HG02610 (cell line): ENCODE measurements at regions not wholly inside any gene's neighbourhood (a gene's known extent, or its start where the extent isn't known, plus 50 kb on each side); places are given as distances from the start of the nearest gene placed in this dataset.
"Not testable (repeated sequence)": the region's sequence is repeated elsewhere in the genome, so short reads cannot be mapped to it uniquely, and the experiment has no call there.

Source experiments
- ATAC-seq: cut with Tn5 transposase; IDR thresholded peaks from one replicate; pipeline ENCODE4 v1.9.1; 2021; ENCODE audit warnings: mild to moderate bottlenecking, moderate library complexity; ENCODE audit not compliant: unreplicated experiment

DNA sequence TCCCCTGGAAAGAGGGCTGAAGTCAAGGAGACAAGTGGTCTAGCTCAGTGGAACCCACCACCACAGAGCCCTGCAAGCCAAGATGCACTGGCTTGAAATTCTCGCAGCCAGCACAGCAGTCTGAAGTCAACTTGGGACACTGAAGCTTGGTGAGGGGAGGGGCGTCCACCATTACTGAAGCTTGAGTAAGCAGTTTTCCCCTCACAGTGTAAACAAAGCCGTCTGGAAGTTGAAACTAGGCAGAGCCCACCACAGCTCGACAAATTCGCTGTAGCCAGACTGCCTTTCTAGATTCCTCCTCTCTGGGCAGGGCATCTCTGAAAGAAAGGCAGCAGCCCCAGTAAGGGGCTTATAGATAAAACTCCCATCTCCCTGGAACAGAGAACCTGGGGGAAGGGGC is 87.3 kb upstream of the KITLG start:
- ATAC-seq: not testable (repeated sequence)

DNA sequence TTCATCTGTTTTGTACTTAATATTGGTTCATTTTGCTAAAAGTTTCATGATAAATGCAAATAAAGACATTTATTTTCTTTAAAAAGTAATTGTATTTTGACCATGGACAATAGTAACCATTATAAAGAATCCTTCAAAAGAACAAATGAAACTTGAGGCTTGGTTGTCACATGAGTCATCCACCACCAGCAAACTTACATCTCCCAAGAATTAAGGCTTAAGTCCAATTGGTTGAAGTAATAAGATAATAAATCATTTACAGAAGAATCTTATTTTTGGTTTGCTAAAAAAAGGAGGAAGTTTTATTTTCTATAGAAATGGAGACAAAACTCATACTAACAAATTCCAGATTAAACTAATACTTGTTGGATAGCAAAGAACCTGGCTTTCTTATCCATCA is 84.8 kb upstream of the KITLG start:
- ATAC-seq: no peak

DNA sequence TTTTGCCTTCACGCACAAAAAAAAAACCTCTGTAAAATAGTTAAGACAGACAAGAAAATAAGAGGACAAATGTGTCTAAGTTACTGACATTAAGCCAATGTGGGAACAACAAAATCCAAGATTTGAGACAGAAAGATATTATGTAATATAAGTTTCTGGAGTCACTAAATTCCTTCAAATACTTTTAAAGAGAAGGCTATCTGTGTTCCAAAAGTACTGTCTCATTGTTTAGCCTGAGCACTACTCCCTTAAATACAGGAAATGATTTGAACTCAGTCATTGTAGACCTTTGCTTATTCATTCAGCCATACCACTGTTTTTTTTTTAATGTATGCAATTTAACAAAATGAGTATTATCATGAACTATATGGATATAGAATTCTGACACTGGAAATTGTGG is 82.7 kb upstream of the KITLG start:
- ATAC-seq: no peak

DNA sequence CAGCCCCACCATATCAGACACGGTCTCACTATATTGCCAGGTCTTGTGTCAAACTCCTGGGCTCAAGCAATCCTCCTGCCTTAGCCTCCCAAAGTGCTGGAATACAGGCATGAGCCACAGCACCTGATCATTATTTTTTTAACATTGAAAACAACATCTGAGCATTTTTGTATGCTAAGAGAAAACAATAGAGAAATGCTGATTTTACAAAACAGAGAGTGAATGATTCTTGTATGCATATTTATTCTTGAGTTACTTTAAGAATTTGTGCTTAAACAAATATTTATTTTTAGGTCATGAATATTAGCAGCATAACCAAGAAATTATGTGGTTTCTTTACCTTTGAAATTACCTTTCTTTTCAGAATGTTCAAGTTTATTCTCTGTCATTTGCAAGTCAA is 81.8 kb upstream of the KITLG start:
- no peak for ATAC-seq

DNA sequence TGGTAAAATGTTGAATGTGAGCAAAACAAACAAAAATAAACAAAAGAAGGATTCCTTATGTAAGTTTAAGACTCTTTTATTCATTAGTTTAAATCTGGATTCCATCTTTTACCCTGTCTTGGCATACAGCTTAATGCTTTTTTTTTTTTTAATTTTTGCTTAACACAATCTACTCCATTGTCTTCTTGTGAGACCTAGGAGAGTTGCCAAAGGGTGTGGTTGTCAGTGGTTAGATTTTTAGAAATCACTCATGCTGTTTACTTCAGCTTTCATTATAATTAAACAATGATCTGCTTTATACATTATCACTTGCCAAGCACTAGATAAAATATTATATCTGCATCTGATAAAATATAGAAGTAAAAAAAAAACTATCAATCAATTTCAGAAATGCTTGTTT is 77.7 kb upstream of the KITLG start:
- ATAC-seq: no peak

DNA sequence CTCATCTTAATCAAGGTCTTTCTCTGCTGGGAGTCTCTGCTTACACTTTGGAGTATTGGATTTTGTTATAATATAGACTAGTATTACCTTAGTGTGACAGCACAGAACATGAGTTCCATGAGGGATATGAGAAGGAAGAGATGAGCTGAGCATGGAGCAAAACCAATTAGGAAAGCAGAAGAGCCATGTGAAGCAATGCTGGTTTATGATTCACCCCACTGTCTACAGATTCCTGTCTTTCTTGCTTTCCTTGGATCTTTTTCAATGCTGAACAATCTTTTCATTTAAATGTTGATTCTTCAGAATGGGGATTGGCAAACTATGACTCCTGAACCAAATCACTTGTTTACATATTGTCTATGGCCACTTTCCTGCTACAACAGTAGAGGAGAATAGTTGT is 70.4 kb upstream of the KITLG start:
- ATAC-seq: no peak

DNA sequence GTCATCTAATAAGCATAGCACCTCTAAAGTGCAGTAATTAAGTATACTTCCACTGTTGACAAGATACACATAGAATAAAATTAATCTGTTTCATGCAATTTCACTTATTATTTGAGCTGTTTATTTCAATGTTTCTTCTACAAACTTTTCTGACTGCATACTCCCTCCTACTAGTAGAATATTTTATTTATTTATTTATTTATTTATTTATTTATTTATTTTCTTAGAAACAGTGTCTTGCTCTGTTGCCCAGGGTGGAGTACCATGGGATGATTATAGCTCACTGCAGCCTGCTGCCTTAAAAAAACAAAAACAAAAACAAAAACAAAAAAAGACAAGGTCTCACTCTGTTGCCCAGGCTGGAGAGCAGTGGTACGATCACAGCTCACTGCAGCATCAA is 68.4 kb upstream of the KITLG start:
- no peak for ATAC-seq

DNA sequence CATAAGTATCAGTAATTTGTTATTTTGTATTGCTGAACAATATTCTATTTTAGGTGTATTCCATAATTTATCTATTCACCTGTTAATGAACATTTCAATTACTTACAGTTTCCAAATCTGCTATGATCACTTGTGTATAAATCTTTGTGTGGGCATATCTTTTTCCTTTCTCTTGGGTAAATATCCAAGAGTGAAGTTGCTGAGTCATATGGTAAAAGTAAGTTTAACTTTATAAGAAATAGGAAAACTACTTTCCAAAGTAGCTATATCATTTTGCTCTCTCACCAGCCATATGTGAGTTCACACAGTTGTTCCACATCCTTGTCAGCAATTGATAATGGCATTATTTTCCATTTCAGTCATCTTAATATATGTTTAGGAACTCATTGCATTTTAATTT is 66.6 kb upstream of the KITLG start:
- ATAC-seq: no peak

DNA sequence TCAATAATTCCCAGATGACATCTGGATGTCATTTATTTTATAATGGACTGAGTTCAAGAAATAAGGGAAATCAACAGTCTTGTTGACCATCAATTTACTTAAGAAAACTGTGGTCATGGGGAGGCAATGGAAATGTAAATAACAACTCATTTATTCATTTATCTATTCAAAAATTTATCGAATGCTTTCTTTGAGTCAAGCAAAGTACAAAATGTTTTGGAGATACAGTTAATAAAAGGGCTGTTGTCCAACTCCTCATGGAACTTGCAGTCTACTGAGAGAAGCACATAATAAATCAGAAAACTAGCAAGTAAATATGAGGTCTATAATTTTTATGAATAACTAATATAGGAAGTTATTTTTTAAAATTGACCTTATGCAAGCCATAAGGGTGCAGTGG is 65.5 kb upstream of the KITLG start:
- no peak for ATAC-seq

DNA sequence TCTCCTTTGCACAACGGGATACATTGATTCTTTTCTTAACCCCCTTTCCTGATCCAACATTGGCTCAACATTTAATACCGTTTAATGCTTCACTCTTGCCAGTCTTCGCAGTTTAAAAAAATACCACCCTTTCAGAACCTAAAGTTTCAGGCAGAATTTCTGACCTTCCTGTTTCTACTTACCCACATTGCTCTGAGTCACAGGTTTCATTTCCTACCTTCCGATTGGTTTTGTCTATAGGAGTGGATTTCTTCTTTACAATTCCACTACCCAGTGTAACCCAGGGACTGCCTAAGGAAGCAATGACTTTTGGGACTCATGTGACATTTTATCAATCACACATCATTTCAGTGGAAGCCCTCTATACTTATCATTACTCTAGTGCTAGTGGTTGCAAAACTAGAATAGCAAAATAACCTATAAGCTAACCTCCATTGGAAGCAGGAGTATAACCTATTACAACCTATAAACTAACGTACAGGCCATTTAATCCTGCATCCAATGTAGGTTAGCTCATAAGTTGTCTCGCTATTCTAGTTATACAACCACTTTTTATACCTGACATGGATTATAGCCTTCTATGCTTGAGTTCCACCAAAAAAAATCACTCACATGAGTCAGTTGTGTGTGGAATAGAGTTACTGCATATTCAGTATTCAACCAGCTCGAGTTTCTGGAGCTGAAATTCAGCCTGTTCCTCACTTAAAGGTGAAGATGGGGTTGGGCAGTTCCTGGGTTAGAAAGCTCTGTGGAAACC is 64.9 kb upstream of the KITLG start:
- ATAC-seq: no peak

DNA sequence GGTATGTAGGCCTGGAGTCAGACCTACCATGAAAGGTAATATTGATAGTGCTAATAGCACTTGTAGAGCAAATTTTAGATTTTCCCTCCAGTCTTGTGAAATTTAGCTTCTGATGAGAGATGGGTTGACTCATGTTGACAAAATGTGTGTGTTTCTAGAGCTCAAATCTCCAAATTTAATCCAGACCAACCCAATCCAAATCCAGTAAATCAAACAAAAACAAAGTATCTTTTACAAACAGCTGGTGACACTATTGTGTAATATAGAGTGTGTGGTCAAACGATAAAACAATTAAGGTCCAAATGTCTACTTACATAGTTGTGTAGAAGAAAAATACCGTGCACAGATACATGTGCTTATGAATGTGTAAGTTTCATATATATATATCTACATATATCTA is 63.4 kb upstream of the KITLG start:
- ATAC-seq: no peak

DNA sequence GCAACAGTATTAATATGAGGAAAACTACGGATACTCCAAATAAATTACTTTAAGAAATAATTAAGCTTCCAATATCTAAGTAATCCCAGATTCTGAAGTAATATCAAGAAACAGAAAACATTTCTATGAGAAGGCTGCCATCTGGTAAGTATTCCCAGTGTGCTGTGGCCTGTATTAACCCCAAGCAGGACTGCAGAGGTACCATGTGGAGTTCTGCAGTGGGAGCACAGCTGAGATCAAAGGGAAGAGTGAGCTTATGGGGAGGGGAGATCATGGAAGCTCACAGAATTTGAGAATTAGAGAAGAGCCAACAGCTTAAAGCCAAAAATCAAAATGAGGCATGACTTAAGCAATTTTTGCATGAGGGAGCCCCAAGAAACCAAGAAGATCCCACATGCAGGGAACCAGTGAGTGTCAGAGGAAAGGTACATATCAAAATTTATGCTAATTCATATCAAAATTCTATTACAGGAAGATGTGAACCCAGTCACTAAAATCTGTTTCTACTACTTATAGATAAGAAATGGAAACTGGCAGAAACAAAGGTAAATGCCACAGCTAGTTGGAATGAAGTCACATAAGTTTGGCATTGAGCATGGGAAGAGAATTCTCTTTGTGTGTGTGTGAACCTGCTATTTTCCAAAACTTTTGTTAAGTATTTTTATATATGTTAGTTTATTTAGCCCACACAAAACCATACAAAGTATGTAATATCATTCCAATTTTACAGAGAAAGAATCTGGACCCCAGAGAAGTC is 62.6 kb upstream of the KITLG start:
- ATAC-seq: no peak

DNA sequence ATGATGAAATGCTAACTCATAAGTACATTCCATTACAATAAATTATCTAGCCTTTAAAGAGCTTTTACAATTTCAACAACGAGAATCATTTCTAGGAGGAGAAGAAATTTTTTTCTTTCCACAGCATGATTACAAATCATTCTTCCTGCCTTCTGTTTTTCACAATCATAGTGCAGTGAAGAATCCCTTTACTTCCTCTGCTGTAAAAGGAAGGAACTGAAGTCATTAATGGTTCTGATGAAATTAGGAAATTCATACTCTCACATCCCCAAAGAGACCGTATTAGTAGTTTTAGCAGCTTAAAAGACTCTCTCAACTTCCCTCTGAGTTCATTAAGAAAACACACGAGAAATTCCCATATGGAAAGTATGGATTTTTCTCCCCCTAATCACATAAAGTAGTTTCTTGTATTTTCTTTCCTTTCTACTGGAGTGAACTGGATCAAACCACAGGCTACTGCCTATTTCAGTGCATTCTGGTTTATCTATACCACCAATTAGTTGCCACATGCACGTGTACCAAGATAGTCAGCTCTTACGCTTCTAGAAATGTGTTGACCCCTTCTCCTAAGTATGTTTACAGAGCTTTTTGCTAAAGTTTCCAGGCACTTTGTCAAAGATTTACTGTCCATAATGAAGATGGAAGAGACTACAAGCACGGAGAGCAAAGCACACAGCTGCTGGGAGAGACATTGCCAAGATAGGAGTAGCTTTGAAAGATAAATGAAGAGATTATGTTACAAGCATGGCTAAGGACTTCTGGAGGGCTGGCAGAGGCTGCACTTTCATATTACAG is 58.9 kb upstream of the KITLG start:
- no peak for ATAC-seq

DNA sequence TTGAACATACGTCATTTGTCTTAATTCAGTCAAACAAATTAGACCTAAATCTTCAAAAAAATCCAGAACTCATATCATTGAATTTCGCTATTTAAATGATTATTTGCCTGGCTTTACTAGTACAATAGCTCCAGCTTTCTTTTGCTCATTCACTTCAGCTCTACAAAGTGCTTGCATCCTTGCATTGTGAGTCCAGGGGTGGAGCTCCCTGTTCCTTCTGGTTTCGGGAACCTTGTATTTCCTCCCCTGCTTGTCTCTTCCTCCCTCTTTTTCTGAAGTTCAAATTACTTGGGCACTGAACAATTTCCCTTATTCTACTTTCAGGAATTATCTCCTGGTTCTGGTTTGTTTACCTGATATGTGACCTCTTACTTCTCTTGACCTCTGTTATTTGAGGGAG is 58.1 kb upstream of the KITLG start:
- ATAC-seq: no peak

DNA sequence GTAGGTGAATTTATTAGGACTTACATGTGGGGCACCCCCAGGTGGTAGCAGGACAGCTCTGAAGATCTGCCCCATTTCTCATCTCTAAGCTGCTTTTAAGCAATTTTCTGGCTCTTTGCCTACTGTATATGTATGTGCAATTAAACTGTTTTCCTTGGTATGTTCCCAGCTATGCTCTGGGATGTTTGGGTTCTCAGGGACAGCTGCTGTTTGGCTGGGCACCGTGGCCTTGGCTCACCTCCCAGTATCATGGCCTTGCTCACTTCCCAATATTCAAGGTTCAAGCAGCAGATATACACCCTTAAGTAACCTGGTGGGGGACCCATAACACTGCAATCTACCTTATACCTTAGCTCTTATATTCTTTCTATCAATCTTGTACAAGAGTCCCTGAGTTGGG is 53.7 kb upstream of the KITLG start:
- no peak for ATAC-seq

DNA sequence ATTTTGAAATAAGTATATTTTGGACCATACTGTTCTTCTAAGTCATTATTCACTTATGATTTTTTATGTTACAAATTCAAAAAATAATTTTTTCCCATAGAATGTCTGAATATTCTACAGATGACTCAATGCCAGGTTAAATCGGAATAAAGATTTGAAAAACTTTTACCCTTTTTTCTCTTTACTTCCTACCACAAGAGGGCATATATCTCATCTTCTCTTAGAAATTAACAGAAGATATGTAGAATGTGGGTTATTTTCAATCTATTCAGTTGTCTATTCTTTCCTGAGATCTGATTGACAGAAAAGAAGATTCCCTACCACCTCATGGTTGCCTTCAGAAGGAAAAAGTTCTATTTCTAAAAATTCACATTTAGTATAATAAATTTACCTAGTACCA is 53.0 kb upstream of the KITLG start:
- ATAC-seq: no peak

DNA sequence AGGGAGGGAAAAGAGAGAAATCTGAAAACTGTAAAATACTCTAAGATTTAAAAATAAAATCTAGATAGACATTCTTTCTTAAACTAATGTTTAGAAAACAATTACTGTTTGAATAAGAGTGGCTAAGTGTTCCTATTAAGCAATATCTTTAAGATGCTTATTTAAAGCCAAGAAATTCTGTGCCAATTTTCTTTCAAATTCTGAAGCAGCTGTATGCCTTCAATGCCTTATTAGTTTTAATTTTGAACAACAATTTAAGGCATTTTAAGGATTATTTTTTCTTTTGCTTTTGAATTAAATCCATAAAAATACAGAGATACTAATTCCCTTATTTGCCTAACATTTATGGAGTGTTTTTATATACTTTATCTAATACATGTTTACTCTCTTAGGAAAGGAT is 50.3 kb upstream of the KITLG start:
- ATAC-seq: no peak
